Hepatocyte (in vitro differentiated cells): ENCODE measurements at regions not wholly inside any gene's neighbourhood (a gene's known extent, or its start where the extent isn't known, plus 50 kb on each side); places are given as distances from the start of the nearest gene placed in this dataset.

Experiments used
- DNase-seq: peaks from one replicate; pipeline ENCODE4 v3.0.0-alpha.2; 2016; ENCODE audit warnings: low spot score
- H2AFZ ChIP-seq: fragments of 200-600 bp; sonication (generic); 2 replicates; pipeline ENCODE4 v1.6.0; 2016; ENCODE audit warnings: antibody characterized with exemption, mild to moderate bottlenecking
- H3K27ac ChIP-seq: fragments of 200-600 bp; sonication (generic); 2 replicates; pipeline ENCODE4 v1.5.1; 2016; ENCODE audit warnings: mild to moderate bottlenecking
- H3K27me3 ChIP-seq: fragments of 200-600 bp; sonication (generic); 2 replicates; pipeline ENCODE4 v1.6.1; 2016
- H3K36me3 ChIP-seq: fragments of 200-600 bp; sonication (generic); replicated peaks from 2 replicates; pipeline ENCODE4 v1.5.1; 2016; ENCODE audit warnings: low read depth; ENCODE audit not compliant: insufficient read depth
- H3K4me1 ChIP-seq: fragments of 200-600 bp; sonication (generic); 2 replicates; pipeline ENCODE4 v1.5.1; 2016; ENCODE audit warnings: mild to moderate bottlenecking, moderate library complexity; ENCODE audit not compliant: insufficient read depth
- H3K4me2 ChIP-seq: fragments of 200-600 bp; sonication (generic); 2 replicates; pipeline ENCODE4 v1.6.0; 2016
- H3K4me3 ChIP-seq: fragments of 200-600 bp; sonication (generic); 2 replicates; pipeline ENCODE4 v1.5.1; 2016; ENCODE audit warnings: mild to moderate bottlenecking
- H3K79me2 ChIP-seq: fragments of 200-600 bp; sonication (generic); 2 replicates; pipeline ENCODE4 v1.6.0; 2017; ENCODE audit warnings: mild to moderate bottlenecking
- H3K9me2 ChIP-seq: fragments of 200-600 bp; sonication (generic); replicated peaks from 2 replicates; pipeline ENCODE4 v1.6.0; 2017; ENCODE audit warnings: mild to moderate bottlenecking; ENCODE audit not compliant: insufficient read depth
- H3K9me3 ChIP-seq: fragments of 200-600 bp; sonication (generic); 2 replicates; pipeline ENCODE4 v1.5.1; 2016; ENCODE audit warnings: low read depth, mild to moderate bottlenecking
- H4K20me1 ChIP-seq: fragments of 200-600 bp; sonication (generic); 2 replicates; pipeline ENCODE4 v1.6.0; 2016; ENCODE audit warnings: mild to moderate bottlenecking; ENCODE audit not compliant: insufficient read depth, poor library complexity, severe bottlenecking
- CTCF ChIP-seq: fragments of 200-600 bp; sonication (generic); IDR thresholded peaks from 2 replicates; pipeline ENCODE4 v1.5.1; 2016; ENCODE audit warnings: antibody characterized with exemption, mild to moderate bottlenecking; ENCODE audit not compliant: poor library complexity
- EZH2 ChIP-seq: fragments of 200-600 bp; sonication (generic); IDR thresholded peaks from 2 replicates; pipeline ENCODE4 v1.6.1; 2016; ENCODE audit warnings: antibody characterized with exemption, mild to moderate bottlenecking, borderline replicate concordance
- EZH2phosphoT487 ChIP-seq: fragments of 200-600 bp; sonication (generic); IDR thresholded peaks from one replicate; pipeline ENCODE4 v1.6.1; 2018; ENCODE audit warnings: antibody characterized with exemption, mild to moderate bottlenecking, low read depth, moderate library complexity; ENCODE audit not compliant: unreplicated experiment, severe bottlenecking
- WGBS: methylation state at CpG from one replicate; pipeline ENCODE4 v1.1.6; 2016; ENCODE audit warnings: low lambda C conversion rate; ENCODE audit errors: missing lambda C conversion rate; 5-methylcytosine and 5-hydroxymethylcytosine counted together

- H3K27ac ChIP-seq = peak overlapping the region; percentile 79
- TF ChIP-seq EZH2 = no peak
- no peak for TF ChIP-seq EZH2phosphoT487
- no peak for TF ChIP-seq CTCF
Measured at GRCh38 chr1:9449976-9450696, 89.1 kb upstream of the SLC25A33 start.

GRCh38 chr1:9451081-9451480 lies 88.2 kb upstream of the SLC25A33 start:
- 81% methylated on average over 8 of the region's 8 CpGs for WGBS
- TF ChIP-seq CTCF (no peak), EZH2 (no peak), EZH2phosphoT487 (no peak)
- no peak for DNase-seq
- H3K36me3 ChIP-seq = no peaks in the 10 kb centered on the region
- peaks cover 42% of the 10 kb centered on the region for H3K4me1 ChIP-seq
- H3K27me3 ChIP-seq = no peaks in the 10 kb centered on the region
- no peak overlapping the region for H2AFZ ChIP-seq
- H3K79me2 ChIP-seq = no peaks in the 10 kb centered on the region
- no peaks in the 10 kb centered on the region for H3K9me2 ChIP-seq
- no peaks in the 10 kb centered on the region for H4K20me1 ChIP-seq
- no peaks in the 10 kb centered on the region for H3K9me3 ChIP-seq
- H3K27ac ChIP-seq = no peak overlapping the region
- H3K4me3 ChIP-seq = no peak overlapping the region
- no peak overlapping the region for H3K4me2 ChIP-seq

More at GRCh38 chr1:9449976-9450696, 89.1 kb upstream of the SLC25A33 start:
- peaks cover 36% of the 10 kb centered on the region for H3K4me1 ChIP-seq
- WGBS = 82% methylated on average over 12 of the region's 12 CpGs
- no peaks in the 10 kb centered on the region for H3K36me3 ChIP-seq
- no peaks in the 10 kb centered on the region for H4K20me1 ChIP-seq
- no peaks in the 10 kb centered on the region for H3K79me2 ChIP-seq
- H3K9me3 ChIP-seq = no peaks in the 10 kb centered on the region
- H3K4me2 ChIP-seq = peak overlapping the region; percentile 54
- no peak overlapping the region for H3K4me3 ChIP-seq
- no peak for DNase-seq
- no peaks in the 10 kb centered on the region for H3K9me2 ChIP-seq
- no peaks in the 10 kb centered on the region for H3K27me3 ChIP-seq
- no peak overlapping the region for H2AFZ ChIP-seq

GRCh38 chr1:9452516-9453140 lies 86.6 kb upstream of the SLC25A33 start:
- no peak overlapping the region for H3K4me2 ChIP-seq
- H3K27ac ChIP-seq = peak overlapping the region; percentile 28
- H4K20me1 ChIP-seq = no peaks in the 10 kb centered on the region
- H3K27me3 ChIP-seq = no peaks in the 10 kb centered on the region
- no peaks in the 10 kb centered on the region for H3K9me2 ChIP-seq
- H2AFZ ChIP-seq = no peak overlapping the region
- H3K79me2 ChIP-seq = no peaks in the 10 kb centered on the region
- no peaks in the 10 kb centered on the region for H3K9me3 ChIP-seq
- WGBS = 71% methylated on average over 6 of the region's 6 CpGs
- H3K36me3 ChIP-seq = no peaks in the 10 kb centered on the region
- H3K4me1 ChIP-seq = peaks cover 42% of the 10 kb centered on the region
- H3K4me3 ChIP-seq = no peak overlapping the region
- TF ChIP-seq EZH2phosphoT487 = no peak
- no peak for TF ChIP-seq CTCF
- TF ChIP-seq EZH2 = no peak
- DNase-seq = no peak
